Thymus (tissue), 11 donors: ENCODE measurements at regions not wholly inside any gene's neighbourhood (a gene's known extent, or its start where the extent isn't known, plus 50 kb on each side); places are given as distances from the start of the nearest gene placed in this dataset.
"Not testable (repeated sequence)": the region's sequence is repeated elsewhere in the genome, so short reads cannot be mapped to it uniquely, and the experiment has no call there.

ENCODE experiments used
- DNase-seq, 9 donors: peaks; one replicate each; pipeline ENCODE4 v3.0.0-alpha.2; 2013; ENCODE audit warnings: low spot score in 9 of 9, low read depth in 6 of 9, missing footprints in 1 of 9
- H3K27ac ChIP-seq, 2 donors: one replicate each; pipeline ENCODE4 v1.5.1; 2013; ENCODE audit warnings: control low read depth in 1 of 2, low read depth in 1 of 2, low read length in 1 of 2, mild to moderate bottlenecking in 1 of 2, moderate library complexity in 1 of 2
- H3K27me3 ChIP-seq, 2 donors: one replicate each; pipeline ENCODE4 v1.5.1; 2013; ENCODE audit warnings: low read length in 1 of 2; ENCODE audit not compliant: control insufficient read depth in 2 of 2, insufficient read depth in 1 of 2
- H3K36me3 ChIP-seq, 2 donors: one replicate each; pipeline ENCODE4 v1.5.1; 2013; ENCODE audit warnings: low read length in 1 of 2, mild to moderate bottlenecking in 1 of 2, moderate library complexity in 1 of 2; ENCODE audit not compliant: control insufficient read depth in 2 of 2, insufficient read depth in 2 of 2
- H3K4me1 ChIP-seq, 2 donors: one replicate each; pipeline ENCODE4 v1.5.1; 2013; ENCODE audit warnings: low read length in 2 of 2; ENCODE audit not compliant: control insufficient read depth in 2 of 2, insufficient read depth in 2 of 2
- H3K4me3 ChIP-seq, 2 donors: one replicate each; pipeline ENCODE4 v1.5.1; 2013; ENCODE audit warnings: low read length in 2 of 2, control low read depth in 1 of 2, mild to moderate bottlenecking in 1 of 2
- H3K9me3 ChIP-seq, 2 donors: one replicate each; pipeline ENCODE4 v1.5.1; 2013; ENCODE audit warnings: low read length in 1 of 2, mild to moderate bottlenecking in 1 of 2; ENCODE audit not compliant: control insufficient read depth in 2 of 2, insufficient read depth in 1 of 2
- WGBS: extraction: QIAGEN DNeasy Blood & Tissue Kit; methylation state at CpG from one replicate; pipeline ENCODE4 v1.1.7; 2013; 5-methylcytosine and 5-hydroxymethylcytosine counted together
- donor health status: healthy.

DNA sequence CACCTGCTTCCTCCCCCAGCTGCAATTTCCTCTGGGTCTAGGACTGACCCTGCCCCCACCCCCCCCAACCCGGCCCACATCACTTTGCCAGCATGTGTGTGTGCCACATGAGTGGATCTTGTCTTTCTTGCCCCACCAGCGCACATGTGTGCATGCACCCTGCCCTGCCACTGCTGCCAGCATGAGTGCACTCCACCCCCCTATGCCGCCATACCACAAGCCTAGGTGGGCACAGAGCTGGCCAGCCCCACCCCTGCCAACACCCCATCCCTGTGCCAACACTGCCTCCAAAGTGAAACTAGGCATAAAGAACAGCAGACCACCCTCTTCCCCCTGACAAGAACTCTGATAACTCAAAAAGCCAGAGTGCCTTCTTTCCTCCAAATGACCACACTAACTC lies 296.3 kb upstream of the SGO1 start:
- Histone ChIP-seq H3K27me3 (no peaks in the 10 kb centered on the region), H3K4me3 (no peak overlapping the region), H3K9me3 (peaks cover 0 to 10% of the 10 kb centered on the region in 2 donors), H3K27ac (no peak overlapping the region), H3K4me1 (no peaks in the 10 kb centered on the region), H3K36me3 (no peaks in the 10 kb centered on the region)
- DNase-seq = no peak
- 94% methylated on average over 3 of the region's 3 CpGs for WGBS

DNA sequence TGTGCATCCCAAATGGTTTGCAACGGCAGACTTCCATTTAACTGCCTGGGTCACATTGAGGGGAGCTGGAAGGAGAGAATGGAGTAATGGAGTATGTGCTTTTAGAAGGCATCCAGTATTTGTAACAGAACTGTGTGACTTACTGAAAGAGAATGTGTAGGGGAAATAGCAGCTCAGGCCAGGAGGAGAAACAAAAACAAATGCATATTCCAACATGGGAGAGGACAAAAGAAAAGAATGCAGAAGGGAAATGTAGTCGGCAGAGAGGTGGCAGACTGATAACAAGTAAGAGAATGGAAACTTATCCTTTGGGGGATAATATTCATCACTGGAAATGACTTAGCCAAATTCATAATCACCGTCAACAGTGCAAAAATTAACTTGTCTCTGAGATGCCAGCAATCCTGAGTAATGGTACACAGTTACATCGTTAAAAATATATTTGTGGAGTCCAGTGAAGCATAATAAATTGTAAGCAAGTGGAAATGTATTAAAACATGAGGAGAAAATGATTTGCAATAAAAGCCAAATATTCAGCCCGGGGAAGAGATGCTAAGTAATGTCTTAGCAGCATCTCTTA lies 294.9 kb upstream of the SGO1 start:
- Histone ChIP-seq H3K36me3 (no peaks in the 10 kb centered on the region), H3K9me3 (peaks cover 0 to 10% of the 10 kb centered on the region in 2 donors), H3K4me1 (no peaks in the 10 kb centered on the region), H3K27ac (no peak overlapping the region), H3K27me3 (no peaks in the 10 kb centered on the region), H3K4me3 (no peak overlapping the region)
- DNase-seq = no peak
- 53% methylated on average over 5 of the region's 5 CpGs for WGBS

DNA sequence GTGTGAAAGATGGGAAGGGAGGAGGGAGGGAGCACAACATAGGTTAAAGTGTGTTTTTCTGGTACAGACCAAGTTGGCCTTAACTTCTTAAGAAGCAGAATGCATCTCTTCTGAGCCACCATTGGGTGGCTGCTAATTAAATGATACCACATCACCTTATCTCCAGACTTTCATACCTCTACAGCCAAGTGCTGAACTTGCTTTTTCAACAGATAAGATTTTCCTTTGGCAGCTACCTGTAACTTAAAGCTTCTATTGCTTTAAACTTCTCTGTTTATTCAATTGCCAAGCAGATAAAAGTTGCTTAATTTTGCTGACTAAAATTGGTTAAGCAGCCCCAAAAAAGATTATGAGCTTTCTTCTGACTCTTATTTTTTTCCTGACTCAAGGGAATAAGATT lies 292.4 kb upstream of the SGO1 start:
- Histone ChIP-seq H3K27ac (no peak overlapping the region), H3K4me1 (no peaks in the 10 kb centered on the region), H3K9me3 (peaks cover 0 to 10% of the 10 kb centered on the region in 2 donors), H3K27me3 (no peaks in the 10 kb centered on the region), H3K36me3 (no peaks in the 10 kb centered on the region), H3K4me3 (no peak overlapping the region)
- DNase-seq = no peak

DNA sequence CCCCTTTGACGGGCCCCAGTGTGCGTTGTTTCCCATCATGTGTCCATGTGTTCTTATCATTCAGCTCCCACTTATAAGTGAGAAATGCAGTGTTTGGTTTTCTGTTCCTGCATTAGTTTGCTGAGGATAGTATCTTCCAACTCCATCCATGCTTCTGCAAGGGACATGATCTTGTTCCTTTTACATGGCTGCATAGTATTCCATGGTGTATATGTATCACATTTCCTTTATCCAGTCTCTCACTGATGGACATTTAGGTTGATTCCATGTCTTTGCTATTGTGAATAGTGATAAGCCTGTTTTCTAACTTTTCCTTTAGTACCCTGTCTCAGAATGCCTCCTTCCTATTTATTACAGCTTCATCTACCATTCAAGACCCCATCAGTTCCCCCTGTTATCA lies 278.2 kb upstream of the SGO1 start:
- not testable (repeated sequence) for H3K36me3 ChIP-seq, H3K27ac ChIP-seq, H3K27me3 ChIP-seq, H3K4me3 ChIP-seq, H3K4me1 ChIP-seq, DNase-seq, H3K9me3 ChIP-seq
- 96% methylated on average over 2 of the region's 2 CpGs for WGBS

DNA sequence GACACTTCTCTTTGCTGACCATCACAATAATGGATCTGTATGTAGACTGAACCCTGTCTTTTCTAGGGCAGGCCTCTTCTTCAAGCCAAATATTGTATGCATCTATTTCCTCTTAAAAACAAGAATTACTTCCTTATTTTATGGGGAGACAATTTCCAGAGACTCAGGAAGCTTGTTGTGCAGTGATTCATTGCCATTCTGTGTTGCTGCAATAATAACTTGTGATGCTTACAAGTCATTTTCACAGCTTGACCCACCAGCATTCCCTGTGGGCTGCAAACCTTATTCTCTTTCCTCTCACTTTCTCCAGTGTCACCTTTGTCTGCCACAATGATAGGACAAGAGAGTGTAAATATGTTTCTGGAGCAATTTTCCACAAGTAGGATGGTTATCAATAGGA lies 276.7 kb upstream of the SGO1 start:
- no peak overlapping the region for H3K4me3 ChIP-seq
- H3K36me3 ChIP-seq = no peaks in the 10 kb centered on the region
- H3K4me1 ChIP-seq = no peaks in the 10 kb centered on the region
- DNase-seq = no peak
- H3K9me3 ChIP-seq = peaks cover 0 to 3% of the 10 kb centered on the region in 2 donors
- no peaks in the 10 kb centered on the region for H3K27me3 ChIP-seq
- no peak overlapping the region for H3K27ac ChIP-seq

DNA sequence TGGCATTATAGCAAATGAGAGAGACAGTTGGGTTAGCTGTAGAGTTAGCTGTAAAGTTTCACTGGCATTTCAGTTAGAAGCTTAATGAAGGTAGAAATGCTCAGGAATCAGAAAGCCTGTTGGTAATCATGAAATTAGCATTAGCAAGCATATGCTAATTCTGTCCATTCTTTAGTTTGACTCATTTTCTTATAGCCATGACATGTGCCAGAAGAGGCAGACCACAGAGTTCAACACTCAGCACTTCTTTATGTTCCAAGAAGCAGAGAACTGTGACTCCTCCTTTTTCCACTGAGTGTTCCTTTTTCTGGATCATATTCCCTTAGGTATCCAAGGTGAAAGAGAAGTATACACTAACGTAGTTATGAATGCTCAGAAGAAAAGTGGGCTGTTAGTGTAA lies 276.2 kb upstream of the SGO1 start:
- Histone ChIP-seq H3K36me3 (no peaks in the 10 kb centered on the region), H3K27me3 (no peaks in the 10 kb centered on the region), H3K9me3 (peaks cover 0 to 3% of the 10 kb centered on the region in 2 donors), H3K4me1 (no peaks in the 10 kb centered on the region), H3K4me3 (no peak overlapping the region), H3K27ac (no peak overlapping the region)
- DNase-seq = no peak
- 86% methylated on average over 1 of the region's 1 CpG for WGBS

DNA sequence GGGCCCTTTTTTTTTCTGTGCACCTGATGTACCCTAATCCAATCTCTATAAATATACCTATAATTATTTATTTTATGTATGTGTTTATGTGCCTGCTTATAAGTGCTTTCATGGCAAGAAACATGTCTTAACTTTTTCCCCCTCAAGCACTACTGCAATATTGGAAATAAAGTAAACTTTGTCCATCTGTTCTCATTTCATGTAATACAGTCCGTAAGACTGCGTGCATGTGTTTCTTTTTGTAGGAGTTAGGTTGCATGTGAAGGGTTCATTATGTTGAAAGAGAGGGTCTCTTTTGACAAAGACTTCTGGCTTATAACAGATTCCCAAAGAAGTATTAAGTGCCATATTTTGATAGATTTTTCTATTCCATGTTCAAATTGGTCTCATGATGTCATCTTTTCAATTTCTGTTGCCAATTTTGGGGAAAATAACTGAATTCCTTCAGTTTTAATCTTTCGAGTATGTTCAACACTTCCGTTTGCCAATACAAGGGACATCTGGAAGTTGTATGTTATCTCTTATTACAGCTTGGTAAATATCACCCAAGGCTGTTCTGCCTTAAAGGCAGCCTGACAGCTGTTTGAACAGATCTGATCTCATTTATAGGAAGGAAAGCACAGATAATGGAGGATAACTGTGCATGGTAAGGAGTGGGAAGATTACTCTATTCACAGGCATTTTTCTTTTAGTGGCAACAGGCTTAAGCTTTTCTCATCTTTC lies 273.1 kb upstream of the SGO1 start:
- Histone ChIP-seq H3K27ac (no peak overlapping the region), H3K36me3 (no peaks in the 10 kb centered on the region), H3K27me3 (no peaks in the 10 kb centered on the region), H3K9me3 (peaks cover 0 to 3% of the 10 kb centered on the region in 2 donors), H3K4me1 (no peaks in the 10 kb centered on the region), H3K4me3 (no peak overlapping the region)
- no peak for DNase-seq
- WGBS = 84% methylated on average over 4 of the region's 4 CpGs

DNA sequence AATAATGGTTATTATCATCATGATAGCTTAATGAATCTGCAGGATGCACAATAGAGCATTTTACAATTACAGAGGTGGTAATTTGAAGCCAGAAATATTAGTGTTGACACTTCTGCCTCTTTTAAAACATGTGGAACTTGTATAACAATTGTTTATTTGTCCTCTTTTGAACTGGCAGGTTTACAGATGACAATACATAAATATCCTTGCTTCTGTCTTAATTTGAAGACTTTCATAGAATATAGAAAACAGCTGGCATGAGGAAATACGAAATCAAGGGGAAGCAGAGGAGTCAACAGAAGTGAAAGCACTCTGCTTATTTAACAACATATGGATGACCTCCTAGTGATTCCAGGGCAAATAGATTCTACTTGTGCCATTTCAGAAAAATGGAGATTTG lies 270.5 kb upstream of the SGO1 start:
- DNase-seq = no peak
- 78% methylated on average over 1 of the region's 1 CpG for WGBS
- Histone ChIP-seq H3K27ac (no peak overlapping the region), H3K4me3 (no peak overlapping the region), H3K4me1 (no peaks in the 10 kb centered on the region), H3K36me3 (no peaks in the 10 kb centered on the region), H3K27me3 (no peaks in the 10 kb centered on the region), H3K9me3 (peaks cover 0 to 3% of the 10 kb centered on the region in 2 donors)

DNA sequence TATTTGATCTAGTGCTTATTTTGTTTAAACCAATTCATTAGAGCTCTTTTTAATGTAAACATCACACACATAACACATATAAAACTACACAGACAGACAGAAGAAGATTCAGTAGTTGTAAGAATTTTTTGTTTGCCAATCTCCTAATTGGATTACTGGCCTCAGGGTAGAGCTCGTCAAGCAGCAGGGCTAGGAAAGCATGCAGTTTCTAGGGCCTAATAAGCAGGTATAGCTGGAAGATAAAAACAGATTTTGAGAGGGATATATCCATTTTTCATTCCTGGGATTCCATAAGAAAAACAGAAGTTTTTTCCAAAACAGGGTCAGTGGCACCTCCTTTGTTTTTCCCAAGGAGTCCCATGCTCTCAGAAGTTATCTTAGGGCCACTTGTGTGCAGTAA lies 265.2 kb upstream of the SGO1 start:
- DNase-seq = no peak
- Histone ChIP-seq H3K27ac (no peak overlapping the region), H3K27me3 (no peaks in the 10 kb centered on the region), H3K4me1 (no peaks in the 10 kb centered on the region), H3K36me3 (no peaks in the 10 kb centered on the region), H3K9me3 (peaks cover 0 to 2% of the 10 kb centered on the region in 2 donors), H3K4me3 (no peak overlapping the region)
- 67% methylated on average over 1 of the region's 1 CpG for WGBS
